ENCODE measurements at regions not wholly inside any gene's neighbourhood (a gene's known extent, or its start where the extent isn't known, plus 50 kb on each side); places are given as distances from the start of the nearest gene placed in this dataset. TPM values are rescaled to one million over a fixed set of nuclear protein-coding genes. Genes with fewer than 3 reads are reported as not detected.

GRCh38 chrX:22944945-22945344, 54.8 kb upstream of the DDX53 start:
- H3K14ac ChIP-seq (ENCODE audit: low read length) = no peak overlapping the region
- no peak overlapping the region for H3K23ac ChIP-seq (ENCODE audit: low read depth, low read length, poor library complexity)
- H3K18ac ChIP-seq (ENCODE audit: low read length) = no peak overlapping the region
- no peak for DNase-seq (ENCODE audit: low spot score)
- no peak overlapping the region for H3K9ac ChIP-seq (ENCODE audit: low read depth, low read length, poor library complexity)
- H2AFZ ChIP-seq (ENCODE audit: low read length) = no peak overlapping the region
- no CpG with 5 or more reads among the region's 1 CpG for WGBS, 2 donors (ENCODE audit: extremely low coverage in 2 of 2, insufficient read length in 2 of 2, insufficient replicate concordance in 1 of 2)
- H2BK120ac ChIP-seq (ENCODE audit: low read depth, low read length) = no peak overlapping the region
- no peak overlapping the region for H3K4me2 ChIP-seq (ENCODE audit: insufficient read depth, low read length, poor library complexity, severe bottlenecking)
- H2AK5ac ChIP-seq (ENCODE audit: low read depth, low read length) = no peak overlapping the region
- H3K4me3 ChIP-seq (ENCODE audit: low read length in 2 of 2) = no peak overlapping the region
- H3K4ac ChIP-seq (ENCODE audit: low read length) = no peak overlapping the region
- H2BK12ac ChIP-seq (ENCODE audit: low read length) = no peak overlapping the region
- no peak overlapping the region for H2BK15ac ChIP-seq (ENCODE audit: low read length)
- no peak overlapping the region for H2BK5ac ChIP-seq (ENCODE audit: low read length)
- no peaks in the 10 kb centered on the region for H3K4me1 ChIP-seq (ENCODE audit: control insufficient read depth in 2 of 2, insufficient read depth in 1 of 2, low read depth in 1 of 2, low read length in 2 of 2)
- no peaks in the 10 kb centered on the region for H3K9me3 ChIP-seq (replicated peaks in 1 of 2; ENCODE audit: control insufficient read depth in 2 of 2, insufficient read depth in 1 of 2, low read depth in 1 of 2, low read length in 2 of 2)
- no peak overlapping the region for H4K91ac ChIP-seq (ENCODE audit: low read depth, low read length, poor library complexity)
- no peaks in the 10 kb centered on the region for H3K36me3 ChIP-seq (replicated peaks in 1 of 2; ENCODE audit: control insufficient read depth in 2 of 2, insufficient read depth in 2 of 2, low read length in 2 of 2)
- no peak overlapping the region for H3K27ac ChIP-seq (replicated peaks; ENCODE audit: low read length)
- no peaks in the 10 kb centered on the region for H3K27me3 ChIP-seq (ENCODE audit: control insufficient read depth in 3 of 3, insufficient read depth in 3 of 3, low read depth in 1 of 3, low read length in 3 of 3)
- no peaks in the 10 kb centered on the region for H3K79me1 ChIP-seq (ENCODE audit: low read depth, low read length)
- no peak overlapping the region for H4K8ac ChIP-seq (ENCODE audit: low read depth, low read length)

Small RNA genes lying in the stretch of these regions (small RNA-seq; reads per million reads assigned to genes)
- gene RNU6-266P (ENCODE audit: insufficient read depth) = not detected

Data from neuronal stem cell (in vitro differentiated cells).